ENCODE measurements at regions not wholly inside any gene's neighbourhood (a gene's known extent, or its start where the extent isn't known, plus 50 kb on each side); places are given as distances from the start of the nearest gene placed in this dataset.
"Not testable (repeated sequence)": the region's sequence is repeated elsewhere in the genome, so short reads cannot be mapped to it uniquely, and the experiment has no call there.

DNA sequence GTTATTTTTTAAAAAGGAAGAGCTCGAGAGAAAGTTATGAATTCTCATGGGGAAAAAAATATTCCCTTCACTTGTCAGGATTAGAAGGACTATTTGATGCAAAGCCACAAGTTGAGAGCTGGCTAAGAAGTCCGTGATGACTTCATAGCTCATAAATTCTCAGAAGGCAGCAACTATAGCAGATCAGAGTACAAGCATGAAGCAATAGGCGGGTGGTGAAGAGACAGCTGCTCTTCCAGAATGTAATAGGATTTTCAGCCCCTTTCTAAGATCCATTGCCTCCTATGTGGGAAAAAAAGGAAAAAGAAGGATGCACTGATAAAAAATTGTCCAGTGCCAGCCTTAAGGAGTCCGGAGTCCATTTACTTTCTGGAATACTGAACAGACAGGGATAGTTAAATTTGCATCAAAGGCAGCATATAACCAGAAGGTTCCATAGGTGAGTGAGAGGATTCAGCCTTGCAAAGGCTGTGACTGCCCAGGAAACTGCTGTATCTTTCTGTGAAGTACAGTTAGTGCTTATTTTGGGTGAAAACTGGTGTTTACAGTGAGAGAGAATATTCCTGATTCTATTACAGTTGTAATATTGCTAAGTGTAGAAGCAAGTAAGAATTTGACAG lies 929.5 kb upstream of the ALCAM start:
- H3K27ac ChIP-seq: no peak overlapping the region
- CTCF ChIA-PET: interaction anchor here (0.6 kb wide), 2 partner anchors 13 to 1118 kb away, joined by 3 read pairs; no protein-coding TSS in a partner anchor

DNA sequence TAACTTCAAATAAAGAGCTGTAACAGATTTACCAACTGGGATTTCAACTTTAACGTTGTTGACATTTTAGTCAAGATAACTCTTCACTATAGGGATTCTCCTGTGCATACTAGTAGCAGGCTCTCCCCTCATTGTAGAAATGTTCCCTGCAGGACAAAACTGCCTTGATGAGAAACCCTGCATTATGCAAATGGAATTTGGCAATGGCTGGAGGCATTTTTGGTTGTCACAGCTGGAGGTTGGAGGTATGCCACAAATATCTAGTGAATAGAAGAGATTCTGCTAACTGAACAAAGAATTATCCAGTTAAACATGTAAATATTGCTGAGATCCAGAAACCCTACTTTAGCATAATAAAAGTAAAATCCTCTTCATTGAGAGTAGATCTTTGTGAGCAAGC lies 928.8 kb upstream of the ALCAM start:
- POLR2A ChIA-PET (ENCODE audit: low non-redundant PET): no interaction called here
- CTCF ChIA-PET: no interaction called here
- TF ChIP-seq, protein P1, sequence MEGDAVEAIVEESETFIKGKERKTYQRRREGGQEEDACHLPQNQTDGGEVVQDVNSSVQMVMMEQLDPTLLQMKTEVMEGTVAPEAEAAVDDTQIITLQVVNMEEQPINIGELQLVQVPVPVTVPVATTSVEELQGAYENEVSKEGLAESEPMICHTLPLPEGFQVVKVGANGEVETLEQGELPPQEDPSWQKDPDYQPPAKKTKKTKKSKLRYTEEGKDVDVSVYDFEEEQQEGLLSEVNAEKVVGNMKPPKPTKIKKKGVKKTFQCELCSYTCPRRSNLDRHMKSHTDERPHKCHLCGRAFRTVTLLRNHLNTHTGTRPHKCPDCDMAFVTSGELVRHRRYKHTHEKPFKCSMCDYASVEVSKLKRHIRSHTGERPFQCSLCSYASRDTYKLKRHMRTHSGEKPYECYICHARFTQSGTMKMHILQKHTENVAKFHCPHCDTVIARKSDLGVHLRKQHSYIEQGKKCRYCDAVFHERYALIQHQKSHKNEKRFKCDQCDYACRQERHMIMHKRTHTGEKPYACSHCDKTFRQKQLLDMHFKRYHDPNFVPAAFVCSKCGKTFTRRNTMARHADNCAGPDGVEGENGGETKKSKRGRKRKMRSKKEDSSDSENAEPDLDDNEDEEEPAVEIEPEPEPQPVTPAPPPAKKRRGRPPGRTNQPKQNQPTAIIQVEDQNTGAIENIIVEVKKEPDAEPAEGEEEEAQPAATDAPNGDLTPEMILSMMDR (conservative IDR thresholded peaks at IDR 0.05; ENCODE audit: low read depth): no peak
- no peak for DNase-seq (ENCODE audit: low spot score)
- H3K27ac ChIP-seq: no peak overlapping the region

More for the DNA sequence above, 929.5 kb upstream of the ALCAM start:
- TF ChIP-seq, protein P1 (conservative IDR thresholded peaks at IDR 0.05; ENCODE audit: low read depth): no peak
- DNase-seq (ENCODE audit: low spot score): no peak
- POLR2A ChIA-PET (ENCODE audit: low non-redundant PET): no interaction called here

DNA sequence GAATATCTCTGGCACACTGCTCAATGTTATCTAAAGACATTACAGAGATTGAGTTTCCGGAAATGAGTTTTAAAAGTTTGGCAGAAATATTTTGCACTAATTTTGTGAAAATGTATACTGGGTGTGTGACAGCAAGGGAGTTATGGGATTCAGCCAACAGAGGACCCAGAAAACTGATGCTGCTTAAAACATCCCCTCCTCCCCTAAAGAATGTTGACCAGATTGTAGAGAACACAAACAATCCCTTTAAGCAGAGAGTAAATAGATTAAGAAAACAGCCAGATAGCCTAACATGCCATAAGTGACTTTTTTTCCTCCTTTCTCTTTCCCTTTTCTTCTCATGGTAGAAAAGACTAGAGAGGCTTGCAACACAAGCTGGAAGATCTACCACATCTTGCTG lies 928.0 kb upstream of the ALCAM start:
- ChIA-PET CTCF (no interaction called here), POLR2A (ENCODE audit: low non-redundant PET) (no interaction called here)
- no peak overlapping the region for H3K27ac ChIP-seq
- TF ChIP-seq, protein P1 (conservative IDR thresholded peaks at IDR 0.05; ENCODE audit: low read depth): no peak
- no peak for DNase-seq (ENCODE audit: low spot score)

DNA sequence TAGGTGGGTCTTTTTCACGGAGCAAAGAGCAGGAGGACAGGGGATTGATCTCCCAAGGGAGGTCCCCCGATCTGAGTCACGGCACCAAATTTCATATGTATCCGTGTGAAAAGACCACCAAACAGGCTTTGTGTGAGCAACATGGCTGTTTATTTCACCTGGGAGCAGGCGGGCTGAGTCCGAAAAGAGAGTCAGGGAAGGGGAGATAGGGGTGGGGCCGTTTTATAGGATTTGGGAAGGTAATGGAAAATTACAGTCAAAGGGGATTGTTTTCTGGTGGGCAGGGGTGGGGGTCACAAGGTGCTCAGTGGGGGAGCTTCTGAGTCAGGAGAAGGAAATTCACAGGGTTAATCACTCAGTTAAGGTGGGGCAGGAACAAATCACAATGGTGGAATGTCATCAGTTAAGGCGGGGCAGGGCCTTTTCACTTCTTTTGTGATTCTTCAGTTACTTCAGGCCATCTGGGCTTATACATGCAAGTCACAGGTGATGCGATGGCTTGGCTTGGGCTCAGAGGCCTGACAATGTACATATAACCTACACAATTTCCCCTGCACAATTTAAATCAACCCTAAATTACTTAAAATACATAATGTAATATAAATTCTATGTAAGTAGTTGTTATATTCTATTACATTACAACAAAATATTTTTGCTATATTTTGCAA lies 921.3 kb upstream of the ALCAM start:
- DNase-seq (ENCODE audit: low spot score); H3K27ac ChIP-seq; POLR2A ChIA-PET (ENCODE audit: low non-redundant PET); CTCF ChIA-PET: not testable (repeated sequence)

DNA sequence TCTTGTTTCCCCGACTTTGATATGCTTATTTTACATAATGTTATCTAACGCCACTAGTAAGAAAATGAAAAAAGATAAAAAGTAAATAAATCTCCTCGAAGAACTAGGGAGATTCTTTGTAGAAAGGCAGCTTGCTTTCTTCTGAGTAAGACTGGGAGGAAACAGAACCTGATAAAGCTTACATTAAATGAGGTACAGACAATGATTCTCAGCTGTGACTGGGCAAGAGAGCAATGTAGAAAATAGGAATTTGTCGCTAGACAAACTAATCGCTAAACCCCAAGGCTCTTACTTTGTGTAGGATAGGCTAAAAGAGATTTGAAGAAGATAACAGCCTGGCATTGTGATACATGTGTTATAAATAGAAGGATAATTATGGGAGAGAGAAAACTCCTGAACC lies 919.0 kb upstream of the ALCAM start:
- no peak overlapping the region for H3K27ac ChIP-seq
- CTCF ChIA-PET: no interaction called here
- TF ChIP-seq, protein P1 (conservative IDR thresholded peaks at IDR 0.05; ENCODE audit: low read depth): no peak
- POLR2A ChIA-PET (ENCODE audit: low non-redundant PET): no interaction called here
- no peak for DNase-seq (ENCODE audit: low spot score)

DNA sequence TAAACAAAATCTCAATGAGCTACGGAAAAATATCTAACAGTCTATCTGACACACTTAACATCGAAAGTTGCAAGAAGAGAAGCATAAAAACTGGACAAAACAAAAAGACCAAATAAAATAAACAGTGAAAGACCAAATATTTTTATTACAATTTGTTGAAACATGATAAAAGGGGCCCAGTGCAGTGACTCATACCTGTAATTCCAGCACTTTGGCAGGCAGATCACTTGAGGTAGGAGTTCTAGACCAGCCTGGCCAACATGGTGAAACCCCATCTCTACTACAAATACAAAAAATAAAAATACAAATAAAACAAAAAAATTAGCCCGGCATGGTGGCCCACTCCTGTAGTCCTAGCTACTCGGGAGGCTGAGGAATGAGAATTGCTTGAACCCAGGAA lies 914.0 kb upstream of the ALCAM start:
- DNase-seq (ENCODE audit: low spot score): no peak
- ChIA-PET POLR2A (ENCODE audit: low non-redundant PET) (no interaction called here), CTCF (no interaction called here)
- H3K27ac ChIP-seq: no peak overlapping the region
- TF ChIP-seq, protein P1 (conservative IDR thresholded peaks at IDR 0.05; ENCODE audit: low read depth): no peak

DNA sequence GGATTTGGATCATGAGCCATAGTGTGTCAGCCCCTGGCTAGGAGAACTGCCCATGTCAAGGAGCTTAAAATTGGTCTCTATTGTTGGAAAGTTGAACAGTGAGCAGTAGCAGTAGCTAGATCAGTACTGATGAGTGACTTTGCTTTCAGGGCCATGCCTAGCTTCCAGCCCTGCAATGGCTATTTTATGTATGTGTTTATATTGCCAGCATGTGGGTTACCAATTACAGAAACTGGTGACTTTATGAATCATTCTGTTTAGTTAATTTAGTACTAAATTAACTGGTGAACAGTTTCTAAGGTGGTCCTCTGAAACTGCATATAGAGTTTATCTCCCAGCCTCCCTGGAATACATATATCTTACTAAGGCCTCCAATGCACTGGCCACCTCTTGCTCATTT lies 908.1 kb upstream of the ALCAM start:
- TF ChIP-seq, protein P1 (conservative IDR thresholded peaks at IDR 0.05; ENCODE audit: low read depth): no peak
- ChIA-PET CTCF (no interaction called here), POLR2A (ENCODE audit: low non-redundant PET) (no interaction called here)
- no peak for DNase-seq (ENCODE audit: low spot score)
- H3K27ac ChIP-seq: no peak overlapping the region
